CD4-positive, alpha-beta T cell treated with Interleukin-2 at 100 ng/mL for 4 hours (primary cell): ENCODE measurements at regions not wholly inside any gene's neighbourhood (a gene's known extent, or its start where the extent isn't known, plus 50 kb on each side); places are given as distances from the start of the nearest gene placed in this dataset.

Experiments used
- DNase-seq: peaks from one replicate; pipeline ENCODE4 v3.0.0-alpha.2; 2020; ENCODE audit warnings: low spot score

- no peak for DNase-seq
Measured at GRCh38 chr2:126774761-126775160, 118.8 kb downstream of the GYPC start.

GRCh38 chr2:126775300-126775985 is 119.5 kb downstream of the GYPC start:
- no peak for DNase-seq

- no peak for DNase-seq
Measured at GRCh38 chr2:126776255-126776654, 120.3 kb downstream of the GYPC start.

GRCh38 chr2:126776692-126777619 is 121.0 kb downstream of the GYPC start:
- DNase-seq: peak; percentile 81

GRCh38 chr2:126777620-126777978 is 121.1 kb upstream of the TEX51 start:
- DNase-seq: no peak

- no peak for DNase-seq
Measured at GRCh38 chr2:126778561-126779501, 119.9 kb upstream of the TEX51 start.

GRCh38 chr2:126781206-126781605 is 117.5 kb upstream of the TEX51 start:
- DNase-seq: no peak

GRCh38 chr2:126781806-126782205 is 116.9 kb upstream of the TEX51 start:
- no peak for DNase-seq

- DNase-seq: no peak
Measured at GRCh38 chr2:126782648-126783047, 116.0 kb upstream of the TEX51 start.

GRCh38 chr2:126783341-126783740 is 115.3 kb upstream of the TEX51 start:
- no peak for DNase-seq

- no peak for DNase-seq
Measured at GRCh38 chr2:126784045-126784444, 114.6 kb upstream of the TEX51 start.

GRCh38 chr2:126784621-126785020 is 114.1 kb upstream of the TEX51 start:
- no peak for DNase-seq

- no peak for DNase-seq
Measured at GRCh38 chr2:126785236-126785635, 113.5 kb upstream of the TEX51 start.

- no peak for DNase-seq
Measured at GRCh38 chr2:126785862-126786261, 112.8 kb upstream of the TEX51 start.

GRCh38 chr2:126786765-126787164 is 111.9 kb upstream of the TEX51 start:
- DNase-seq: no peak

GRCh38 chr2:126787289-126787688 is 111.4 kb upstream of the TEX51 start:
- DNase-seq: no peak

GRCh38 chr2:126788113-126788512 is 110.6 kb upstream of the TEX51 start:
- no peak for DNase-seq

GRCh38 chr2:126788652-126789051 is 110.0 kb upstream of the TEX51 start:
- no peak for DNase-seq

- DNase-seq: no peak
Measured at GRCh38 chr2:126790987-126791780, 107.5 kb upstream of the TEX51 start.

GRCh38 chr2:126792186-126792585 is 106.5 kb upstream of the TEX51 start:
- DNase-seq: no peak

- no peak for DNase-seq
Measured at GRCh38 chr2:126792993-126793392, 105.7 kb upstream of the TEX51 start.
